ENCODE measurements at regions not wholly inside any gene's neighbourhood (a gene's known extent, or its start where the extent isn't known, plus 50 kb on each side); places are given as distances from the start of the nearest gene placed in this dataset.

- 9% methylated on average over 11 of the region's 11 CpGs for WGBS
- H3K4me1 ChIP-seq (ENCODE audit: control insufficient read depth in 4 of 4, insufficient read depth in 4 of 4, low read length in 3 of 4): peaks cover 0 to 14% (median 9%) of the 10 kb centered on the region in 4 donors
- TF ChIP-seq TAF1 (conservative IDR thresholded peaks at IDR 0.05) (no peak), SP1 (IDR thresholded peaks at IDR 0.05) (no peak), FOXA2 (IDR thresholded peaks at IDR 0.05) (no peak), NR2F2 (IDR thresholded peaks at IDR 0.05) (no peak), EGR1 (IDR thresholded peaks at IDR 0.05; ENCODE audit: low read depth in 2 of 2) (no peak), RAD21 (IDR thresholded peaks at IDR 0.05) (no peak)
- no peak overlapping the region for H3K9ac ChIP-seq (ENCODE audit: low read depth in 1 of 2, low read length in 2 of 2)
- H3K4me3 ChIP-seq (ENCODE audit: low read depth in 1 of 3, low read length in 3 of 3): peak overlapping the region; percentile 21 to 62 (median 36)
- no peaks in the 10 kb centered on the region for H3K27me3 ChIP-seq (ENCODE audit: control insufficient read depth in 4 of 4, insufficient read depth in 4 of 4, low read length in 3 of 4)
- peak overlapping the region; percentile 60 to 62 for H3K27ac ChIP-seq (ENCODE audit: low read depth in 1 of 2, low read length in 2 of 2)
- no peaks in the 10 kb centered on the region for H3K9me3 ChIP-seq (ENCODE audit: control insufficient read depth in 4 of 4, low read length in 3 of 4)
- H3K36me3 ChIP-seq (ENCODE audit: control insufficient read depth in 4 of 4, insufficient read depth in 3 of 4, low read depth in 1 of 4, low read length in 3 of 4): no peaks in the 10 kb centered on the region
- DNase-seq (ENCODE audit: low spot score): no peak
Measured at GRCh38 chr6:26183237-26183580, 96.0 kb downstream of the HFE start.

GRCh38 chr6:26183581-26184366 is 96.5 kb downstream of the HFE start:
- peaks cover 0 to 19% (median 11%) of the 10 kb centered on the region in 4 donors for H3K4me1 ChIP-seq (ENCODE audit: control insufficient read depth in 4 of 4, insufficient read depth in 4 of 4, low read length in 3 of 4)
- H3K4me3 ChIP-seq (ENCODE audit: low read depth in 1 of 3, low read length in 3 of 3): peak overlapping the region; percentile 27 to 62 (median 36)
- H3K36me3 ChIP-seq (ENCODE audit: control insufficient read depth in 4 of 4, insufficient read depth in 3 of 4, low read depth in 1 of 4, low read length in 3 of 4): no peaks in the 10 kb centered on the region
- TF ChIP-seq HNF4A (conservative IDR thresholded peaks at IDR 0.05) (peak in 1 of 2 donors; percentile 11), RAD21 (IDR thresholded peaks at IDR 0.05) (no peak), JUND (IDR thresholded peaks at IDR 0.05) (peak in 1 of 2 donors; percentile 18), CTCF (IDR thresholded peaks at IDR 0.05; ENCODE audit: low read depth, low read length, missing input control) (no peak), TAF1 (conservative IDR thresholded peaks at IDR 0.05) (peak; percentile 56), ATF3 (IDR thresholded peaks at IDR 0.05) (no peak), GABPA (IDR thresholded peaks at IDR 0.05 in 1 of 2, conservative IDR thresholded peaks at IDR 0.05 in 1 of 2) (no peak), ZBTB33 (IDR thresholded peaks at IDR 0.05) (peak; percentile 11), MAX (IDR thresholded peaks at IDR 0.05) (peak; percentile 57), RXRA (IDR thresholded peaks at IDR 0.05) (no peak), YY1 (IDR thresholded peaks at IDR 0.05) (peak; percentile 28), REST (IDR thresholded peaks at IDR 0.05) (peak; percentile 93), SP1 (IDR thresholded peaks at IDR 0.05) (peak; percentile 47)
- peak; percentile 82 for DNase-seq (ENCODE audit: low spot score)
- H3K27me3 ChIP-seq (ENCODE audit: control insufficient read depth in 4 of 4, insufficient read depth in 4 of 4, low read length in 3 of 4): no peaks in the 10 kb centered on the region
- peak overlapping the region in 1 of 2 donors; percentile 62 for H3K9ac ChIP-seq (ENCODE audit: low read depth in 1 of 2, low read length in 2 of 2)
- peak overlapping the region; percentile 60 to 62 for H3K27ac ChIP-seq (ENCODE audit: low read depth in 1 of 2, low read length in 2 of 2)
- H3K9me3 ChIP-seq (ENCODE audit: control insufficient read depth in 4 of 4, low read length in 3 of 4): no peaks in the 10 kb centered on the region
- 2% methylated on average over 36 of the region's 36 CpGs for WGBS

Measured in liver (tissue), 8 donors.